ENCODE measurements at regions not wholly inside any gene's neighbourhood (a gene's known extent, or its start where the extent isn't known, plus 50 kb on each side); places are given as distances from the start of the nearest gene placed in this dataset.

- no peak for TF ChIP-seq POLR2A (IDR thresholded peaks at IDR 0.05; ENCODE audit: low read depth, low read length)
- no peak for TF ChIP-seq POLR2AphosphoS5 (IDR thresholded peaks at IDR 0.05; ENCODE audit: low read depth, low read length)
- TF ChIP-seq TAF1 (IDR thresholded peaks at IDR 0.05; ENCODE audit: low read depth, low read length): no peak
- no peak for TF ChIP-seq PAX5 (IDR thresholded peaks at IDR 0.05; ENCODE audit: insufficient read depth, low read length, severe bottlenecking)
- TF ChIP-seq POU2F2 (IDR thresholded peaks at IDR 0.05; ENCODE audit: low read depth, low read length): no peak
- no peak for TF ChIP-seq SPI1 (IDR thresholded peaks at IDR 0.05; ENCODE audit: low read depth, low read length)
Observed at GRCh38 chr1:171427852-171428471, 57.4 kb upstream of the PRRC2C start.

All from GM12891 (cell line).